Uterus (tissue), 3 donors: ENCODE measurements at regions not wholly inside any gene's neighbourhood (a gene's known extent, or its start where the extent isn't known, plus 50 kb on each side); places are given as distances from the start of the nearest gene placed in this dataset.

Experiments
- DNase-seq, 2 donors: peaks; one replicate each; pipeline ENCODE4 v3.0.0-alpha.2; 2019 to 2020
- H3K27ac ChIP-seq, 2 donors: fragments of 200-600 bp; sonication (generic); 1 replicate in 1 of 2; 2 replicates in 1 of 2; pipeline ENCODE4 v1.5.1; 2016 to 2018
- H3K27me3 ChIP-seq, 2 donors: fragments of 200-600 bp; sonication (generic); one replicate each; pipeline ENCODE4 v1.5.1; 2018 to 2019; ENCODE audit warnings: control low read depth in 1 of 2
- H3K36me3 ChIP-seq, 2 donors: fragments of 200-600 bp; sonication (generic); one replicate each; pipeline ENCODE4 v1.5.1; 2019; ENCODE audit warnings: control low read depth in 1 of 2
- H3K4me1 ChIP-seq, 2 donors: fragments of 200-600 bp; sonication (generic); one replicate each; pipeline ENCODE4 v1.5.1; 2018 to 2019; ENCODE audit warnings: control low read depth in 1 of 2
- H3K4me3 ChIP-seq, 2 donors: fragments of 200-600 bp; sonication (generic); 1 replicate in 1 of 2; 2 replicates in 1 of 2; pipeline ENCODE4 v1.5.1; 2018 to 2019; ENCODE audit warnings: mild to moderate bottlenecking in 1 of 2
- H3K9me3 ChIP-seq, 2 donors: fragments of 200-600 bp; sonication (generic); one replicate each; pipeline ENCODE4 v1.5.1; 2019; ENCODE audit warnings: control low read depth in 1 of 2
- CTCF ChIP-seq, 4 experiments: fragments of 200-600 bp in 2 of 4; fragments of 450-650 bp in 2 of 4; sonication (generic) in 2 of 4; IDR thresholded peaks; one replicate each; pipeline ENCODE4 v1.5.1; 2016 to 2019; ENCODE audit warnings: antibody characterized with exemption in 4 of 4, mild to moderate bottlenecking in 2 of 4, moderate library complexity in 1 of 4
- POLR2A ChIP-seq, 2 donors: fragments of 450-650 bp; IDR thresholded peaks; one replicate each; pipeline ENCODE4 v1.6.1; 2016; ENCODE audit warnings: antibody characterized with exemption in 2 of 2, mild to moderate bottlenecking in 1 of 2, moderate library complexity in 1 of 2
- intact Hi-C: fragments of 100-400 bp; cut with DNase I; formaldehyde crosslinking; loops from one replicate; pipeline ENCODE4 v1.15.1; 2023; ENCODE audit warnings: low total_unique reads
- donor health status: DM: yes; HTN: yes; CAD: no.

DNA sequence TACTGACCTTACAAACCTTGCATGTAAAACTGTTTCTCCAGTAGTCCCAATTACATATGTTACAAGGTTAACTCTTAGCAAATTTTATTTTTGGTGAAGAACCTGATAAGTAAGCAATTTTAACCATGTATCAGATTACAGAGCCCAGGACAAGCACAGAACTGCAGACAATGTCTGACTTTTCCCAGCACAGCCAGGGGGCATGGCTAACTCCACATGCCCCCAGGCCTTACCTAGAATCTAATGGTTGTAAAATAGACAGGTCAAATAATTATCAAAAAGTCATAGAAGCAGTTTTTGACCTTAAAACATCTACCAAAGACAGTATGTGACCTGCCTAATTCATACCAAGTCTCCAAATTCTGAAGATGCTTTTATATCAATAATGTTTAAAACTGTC is 364.1 kb downstream of the FOXO1 start:
- TF ChIP-seq CTCF (IDR thresholded peaks at IDR 0.05) (no peak), POLR2A (IDR thresholded peaks at IDR 0.05) (no peak)
- no peaks in the 10 kb centered on the region for H3K27me3 ChIP-seq
- H3K27ac ChIP-seq = no peak overlapping the region
- DNase-seq = no peak
- intact Hi-C loops = no loop called here
- H3K9me3 ChIP-seq = no peaks in the 10 kb centered on the region
- H3K36me3 ChIP-seq = no peaks in the 10 kb centered on the region
- no peaks in the 10 kb centered on the region for H3K4me1 ChIP-seq
- no peak overlapping the region for H3K4me3 ChIP-seq

DNA sequence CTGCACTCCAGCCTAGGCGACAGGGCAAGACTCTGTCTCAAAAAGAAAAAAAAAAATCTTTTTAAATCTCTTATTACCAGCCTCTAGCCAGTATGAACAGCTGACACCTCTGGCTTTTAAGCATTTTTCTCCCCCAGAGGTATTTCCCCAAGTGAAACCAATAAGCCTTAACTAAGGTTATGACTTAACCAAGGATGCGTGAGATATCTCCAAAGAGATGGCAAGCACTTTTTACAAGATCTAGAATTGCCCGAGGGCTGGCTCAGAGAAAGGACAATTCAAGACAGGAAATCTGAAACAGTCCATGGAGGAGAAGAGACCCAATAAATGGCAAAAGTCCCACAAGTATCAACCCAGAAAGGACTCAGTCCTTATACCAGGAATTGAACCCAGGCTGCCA is 362.1 kb downstream of the FOXO1 start:
- TF ChIP-seq CTCF (IDR thresholded peaks at IDR 0.05) (no peak), POLR2A (IDR thresholded peaks at IDR 0.05) (no peak)
- Histone ChIP-seq H3K4me3 (no peak overlapping the region), H3K27me3 (no peaks in the 10 kb centered on the region), H3K9me3 (no peaks in the 10 kb centered on the region), H3K4me1 (no peaks in the 10 kb centered on the region), H3K36me3 (no peaks in the 10 kb centered on the region), H3K27ac (no peak overlapping the region)
- no peak for DNase-seq
- intact Hi-C loops = no loop called here

DNA sequence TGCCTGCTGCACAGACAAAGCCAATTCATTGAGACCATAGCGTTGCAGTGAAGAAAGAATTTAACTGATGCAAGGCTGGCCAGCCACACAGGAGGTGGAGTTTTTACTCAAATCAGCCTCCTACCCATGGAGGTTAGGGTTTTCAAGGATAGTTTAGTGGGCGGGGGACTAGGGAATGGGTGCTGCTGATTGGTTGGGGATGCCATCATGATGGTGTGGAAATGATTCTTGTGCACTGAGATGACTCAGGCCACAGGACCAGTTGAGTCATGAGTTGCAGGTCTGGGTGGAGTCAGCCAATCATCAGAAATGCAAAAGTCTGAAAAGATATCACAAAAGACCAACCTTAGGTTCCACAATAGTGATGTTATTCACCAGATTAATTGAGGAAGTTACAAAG is 359.6 kb downstream of the FOXO1 start:
- TF ChIP-seq CTCF (IDR thresholded peaks at IDR 0.05) (no peak), POLR2A (IDR thresholded peaks at IDR 0.05) (no peak)
- Histone ChIP-seq H3K36me3 (no peaks in the 10 kb centered on the region), H3K4me3 (no peak overlapping the region)

GRCh38 chr13:40309881-40310280 is 356.6 kb downstream of the FOXO1 start:
- Histone ChIP-seq H3K27me3 (no peaks in the 10 kb centered on the region), H3K36me3 (no peaks in the 10 kb centered on the region), H3K9me3 (no peaks in the 10 kb centered on the region), H3K4me1 (no peaks in the 10 kb centered on the region), H3K27ac (no peak overlapping the region), H3K4me3 (no peak overlapping the region)
- no peak for DNase-seq
- TF ChIP-seq POLR2A (IDR thresholded peaks at IDR 0.05) = no peak
- TF ChIP-seq CTCF (IDR thresholded peaks at IDR 0.05) = no peak
- intact Hi-C loops = no loop called here

More for the DNA sequence above, 359.6 kb downstream of the FOXO1 start:
- Histone ChIP-seq H3K27ac (no peak overlapping the region), H3K27me3 (no peaks in the 10 kb centered on the region), H3K4me1 (no peaks in the 10 kb centered on the region), H3K9me3 (no peaks in the 10 kb centered on the region)
- DNase-seq = no peak
- intact Hi-C loops = no loop called here

DNA sequence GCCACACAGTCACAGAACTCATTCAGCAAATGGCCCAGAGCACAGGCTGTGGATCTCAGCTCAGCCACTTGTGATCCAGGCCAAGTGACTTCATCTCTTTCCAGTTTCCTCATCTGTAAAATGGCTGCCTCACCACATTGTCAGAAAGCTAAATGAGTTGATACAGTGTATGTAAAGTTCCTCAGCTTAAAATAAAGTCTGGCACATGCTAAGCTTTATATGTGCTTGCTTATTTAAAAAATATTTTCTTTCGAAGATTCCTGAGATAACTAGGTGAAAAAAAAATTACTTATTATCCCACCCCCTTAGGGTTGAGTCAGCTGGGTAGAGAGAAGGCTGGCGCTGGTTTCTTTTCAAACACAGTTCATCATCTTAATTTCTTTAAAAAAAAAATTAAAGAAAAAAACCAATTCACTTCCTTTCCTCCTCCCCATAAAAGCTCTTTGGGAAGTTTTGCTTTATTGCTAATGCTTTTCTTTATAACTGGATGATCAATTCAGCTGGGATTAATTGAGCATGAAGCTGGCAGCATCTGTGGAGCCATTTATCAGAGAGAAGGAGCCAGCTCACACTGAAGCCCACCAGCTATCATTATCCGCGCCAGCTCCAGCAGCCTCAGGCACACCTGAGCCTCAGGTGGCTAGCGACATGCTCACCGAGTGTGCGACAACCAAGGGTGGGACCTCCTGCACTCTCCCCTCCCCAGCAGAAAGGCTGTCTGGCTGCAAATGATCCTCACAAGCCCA is 354.9 kb downstream of the FOXO1 start:
- TF ChIP-seq CTCF (IDR thresholded peaks at IDR 0.05) (no peak), POLR2A (IDR thresholded peaks at IDR 0.05) (no peak)
- Histone ChIP-seq H3K9me3 (no peaks in the 10 kb centered on the region), H3K4me3 (no peak overlapping the region), H3K36me3 (no peaks in the 10 kb centered on the region), H3K27ac (no peak overlapping the region), H3K4me1 (no peaks in the 10 kb centered on the region), H3K27me3 (no peaks in the 10 kb centered on the region)
- intact Hi-C loops = no loop called here
- no peak for DNase-seq
